Aorta (tissue), 5 donors: ENCODE measurements at regions not wholly inside any gene's neighbourhood (a gene's known extent, or its start where the extent isn't known, plus 50 kb on each side); places are given as distances from the start of the nearest gene placed in this dataset.
A peak's percentile ranks its signal among the peaks of the same experiment; 100 is the strongest.

Experiments
- ATAC-seq: fragments of 200-7000 bp; cut with Tn5 transposase; one replicate; pipeline ENCODE4 v1.9.1; 2022; ENCODE audit warnings: moderate library complexity; ENCODE audit not compliant: low FRiP score
- DNase-seq, 2 donors: peaks; one replicate each; pipeline ENCODE4 v3.0.0-alpha.2; 2020
- H3K27ac ChIP-seq, 2 donors: one replicate each; pipeline ENCODE4 v1.5.1; 2013; ENCODE audit warnings: low read length in 2 of 2, mild to moderate bottlenecking in 2 of 2, moderate library complexity in 2 of 2, control low read depth in 1 of 2, inconsistent platforms in 1 of 2, low read depth in 1 of 2
- H3K27me3 ChIP-seq, 2 donors: one replicate each; pipeline ENCODE4 v1.6.1; 2013; ENCODE audit warnings: control low read depth in 1 of 2, low read length in 1 of 2, mild to moderate bottlenecking in 1 of 2, moderate library complexity in 1 of 2; ENCODE audit not compliant: insufficient read depth in 2 of 2, control insufficient read depth in 1 of 2
- H3K36me3 ChIP-seq, 2 donors: one replicate each; pipeline ENCODE4 v1.6.1; 2013; ENCODE audit warnings: control low read depth in 1 of 2, low read length in 1 of 2, mild to moderate bottlenecking in 1 of 2; ENCODE audit not compliant: insufficient read depth in 2 of 2, control insufficient read depth in 1 of 2
- H3K4me1 ChIP-seq, 2 donors: one replicate each; pipeline ENCODE4 v1.6.1; 2013; ENCODE audit warnings: low read length in 2 of 2, control low read depth in 1 of 2, mild to moderate bottlenecking in 1 of 2, moderate library complexity in 1 of 2; ENCODE audit not compliant: insufficient read depth in 2 of 2, control insufficient read depth in 1 of 2
- H3K4me3 ChIP-seq, 2 donors: one replicate each; pipeline ENCODE4 v1.5.1; 2013; ENCODE audit warnings: low read length in 2 of 2, control low read depth in 1 of 2, mild to moderate bottlenecking in 1 of 2
- H3K9me3 ChIP-seq: one replicate; pipeline ENCODE4 v1.6.1; 2013; ENCODE audit warnings: mild to moderate bottlenecking, low read length; ENCODE audit not compliant: control insufficient read depth
- WGBS, 2 donors: extraction: QIAGEN DNeasy Blood & Tissue Kit; methylation state at CpG; one replicate each; pipeline ENCODE4 v1.1.7; 2013; 5-methylcytosine and 5-hydroxymethylcytosine counted together
- intact Hi-C, 2 donors: fragments of 100-400 bp; cut with DNase I; formaldehyde crosslinking; loops; one replicate each; pipeline versions ENCODE4 v1.14.2 to v1.15.0; 2022
- donor health status: healthy with polysubstance abuse.
- donor health status: Bipolar disorder and iron deficiency.
- donor health status: DM: no; HTN: no; CAD: no.
- donor health status: DM: no; HTN: no; CAD: no.
- donor health status: DM: yes; HTN: yes; CAD: no.

DNA sequence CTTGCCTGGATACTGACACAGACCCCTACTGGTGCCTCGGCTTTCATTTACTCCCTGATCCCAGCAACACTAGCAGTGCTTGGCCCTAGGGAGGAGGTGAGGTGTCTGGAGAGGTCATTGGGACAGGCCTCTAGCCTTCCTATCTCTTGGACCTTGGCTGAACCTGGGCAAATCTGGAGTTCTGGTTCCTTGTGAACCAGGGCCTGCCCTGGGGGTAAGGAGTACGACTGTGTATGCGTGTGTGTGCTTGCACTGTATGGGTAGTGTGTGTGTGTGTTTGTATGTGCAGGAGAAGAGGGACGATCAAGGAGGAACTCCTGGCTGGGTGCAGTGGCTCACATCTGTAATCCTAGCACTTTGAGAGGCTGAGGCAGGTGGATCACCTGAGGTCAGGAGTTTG is 252.7 kb upstream of the CSF3R start:
- Histone ChIP-seq H3K27ac (no peak overlapping the region), H3K4me1 (no peaks in the 10 kb centered on the region), H3K9me3 (no peaks in the 10 kb centered on the region), H3K36me3 (no peaks in the 10 kb centered on the region), H3K27me3 (no peaks in the 10 kb centered on the region), H3K4me3 (no peak overlapping the region)
- WGBS, 2 donors: 83% methylated on average over 4 of the region's 4 CpGs
- intact Hi-C loops: no loop called here
- peak in 1 of 2 donors; percentile 0 for DNase-seq
- ATAC-seq: no peak

DNA sequence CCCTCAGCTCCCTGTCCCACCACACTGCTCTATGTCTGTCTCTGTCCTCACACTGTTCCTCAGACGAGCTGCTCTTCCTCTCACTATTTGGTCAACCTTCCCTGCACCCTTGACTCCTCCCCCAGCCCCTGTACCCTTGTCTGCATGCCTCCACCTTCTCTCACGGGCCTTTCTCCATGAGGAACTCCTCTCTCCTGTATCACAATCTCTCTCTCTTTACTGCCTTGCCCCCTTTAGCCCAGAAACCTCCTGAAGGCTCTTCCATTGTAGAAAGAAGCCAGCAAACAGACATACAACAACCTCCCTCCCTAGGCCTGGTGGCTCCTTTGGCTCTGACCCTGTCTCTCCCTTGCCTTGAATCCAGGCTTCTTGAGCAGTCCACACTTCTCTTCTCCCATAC is 251.6 kb upstream of the CSF3R start:
- no peaks in the 10 kb centered on the region for H3K4me1 ChIP-seq
- DNase-seq: peak in 1 of 2 donors; percentile 32
- intact Hi-C loops: no loop called here
- no peak overlapping the region for H3K27ac ChIP-seq
- H3K27me3 ChIP-seq: no peaks in the 10 kb centered on the region
- ATAC-seq: no peak
- H3K9me3 ChIP-seq: no peaks in the 10 kb centered on the region
- 40 to 49% methylated on average over 2 of the region's 2 CpGs for WGBS, 2 donors
- no peak overlapping the region for H3K4me3 ChIP-seq
- no peaks in the 10 kb centered on the region for H3K36me3 ChIP-seq

DNA sequence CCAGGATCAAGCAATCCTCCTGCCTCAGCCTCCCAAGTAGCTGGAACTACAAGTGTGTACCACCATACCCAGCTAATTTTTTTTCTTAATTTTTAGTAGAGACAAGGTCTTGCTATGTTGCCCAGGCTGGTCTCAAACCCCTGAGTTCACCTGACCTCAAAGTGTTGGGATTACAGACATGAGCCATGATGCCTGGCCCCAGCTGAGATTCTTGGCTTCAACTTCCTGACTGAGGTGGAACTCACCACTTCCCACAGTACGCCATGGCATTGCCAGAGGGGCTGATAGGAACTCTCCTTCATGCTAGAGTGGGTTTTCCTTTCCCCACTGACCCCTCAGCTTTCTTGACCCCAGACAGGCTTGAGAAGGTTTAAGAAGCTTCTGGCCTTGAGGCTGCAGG is 251.0 kb upstream of the CSF3R start:
- Histone ChIP-seq H3K36me3 (no peaks in the 10 kb centered on the region), H3K9me3 (no peaks in the 10 kb centered on the region), H3K4me3 (no peak overlapping the region), H3K4me1 (no peaks in the 10 kb centered on the region), H3K27me3 (no peaks in the 10 kb centered on the region), H3K27ac (no peak overlapping the region)
- ATAC-seq (no peak), DNase-seq (peak in 1 of 2 donors; percentile 41)
- intact Hi-C loops: no loop called here
- 0% methylated on average over 1 of the region's 1 CpG for WGBS, 2 donors

DNA sequence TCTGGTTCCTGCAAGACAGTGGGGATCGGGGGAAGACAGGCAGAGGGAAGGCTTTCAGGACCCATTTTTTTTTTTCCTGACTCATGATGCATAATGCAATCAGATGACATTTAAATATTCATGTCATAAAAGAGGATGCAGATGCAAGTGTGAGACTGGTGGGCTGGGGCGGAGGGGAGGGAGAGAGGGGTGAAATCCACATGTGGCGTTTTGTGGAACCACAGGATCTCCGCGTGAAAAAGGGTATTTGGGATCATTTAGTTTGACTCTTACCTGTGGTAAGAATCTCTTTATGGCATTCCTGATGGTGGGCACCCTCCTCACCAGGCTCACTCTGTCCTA is 249.3 kb upstream of the CSF3R start:
- Histone ChIP-seq H3K9me3 (no peaks in the 10 kb centered on the region), H3K4me1 (no peaks in the 10 kb centered on the region), H3K4me3 (no peak overlapping the region), H3K27me3 (no peaks in the 10 kb centered on the region), H3K36me3 (no peaks in the 10 kb centered on the region), H3K27ac (no peak overlapping the region)
- intact Hi-C loops: no loop called here
- DNase-seq (peak in 1 of 2 donors; percentile 51), ATAC-seq (no peak)
- WGBS, 2 donors: 82 to 85% methylated on average over 5 of the region's 5 CpGs

DNA sequence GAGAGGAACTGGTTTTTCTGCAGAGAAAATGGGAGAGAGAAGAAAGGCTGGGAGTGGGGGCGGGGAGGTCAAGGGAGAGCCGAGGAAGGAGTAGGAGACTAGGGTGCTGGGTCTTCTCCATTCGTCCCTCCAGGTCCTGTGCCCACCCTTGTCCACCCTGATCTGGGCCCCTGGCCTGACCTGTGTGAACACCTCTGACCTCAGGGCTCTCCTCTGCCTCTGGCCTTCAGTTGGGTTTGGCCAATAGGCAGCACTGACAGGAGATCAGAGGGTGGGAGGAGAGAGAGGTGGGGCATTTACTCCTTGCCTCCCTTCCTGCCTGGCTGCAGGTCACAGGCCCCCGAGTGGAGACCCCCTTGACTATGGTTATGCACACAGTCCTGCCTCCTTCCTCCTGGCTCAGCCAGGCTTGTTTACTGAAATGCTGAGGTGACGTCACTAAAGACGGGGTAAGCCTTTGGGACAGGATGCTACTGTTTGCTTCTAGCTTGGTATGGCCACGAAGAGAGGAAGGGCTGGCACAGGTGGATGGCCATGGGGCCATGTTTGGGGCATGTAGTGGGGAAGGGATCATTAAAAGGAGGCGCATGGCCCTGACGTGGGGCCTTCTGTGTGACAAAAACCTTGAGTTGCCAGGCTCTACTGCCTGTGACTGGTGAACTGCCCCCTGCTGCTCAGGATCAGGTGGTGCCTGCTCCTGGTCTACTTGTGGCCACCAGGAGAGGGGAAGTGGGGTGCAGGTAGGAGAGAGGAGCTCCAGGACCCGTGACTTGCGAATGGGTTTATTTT is 248.7 kb upstream of the CSF3R start:
- Histone ChIP-seq H3K27me3 (no peaks in the 10 kb centered on the region), H3K9me3 (no peaks in the 10 kb centered on the region), H3K36me3 (no peaks in the 10 kb centered on the region), H3K4me3 (no peak overlapping the region), H3K27ac (no peak overlapping the region), H3K4me1 (no peaks in the 10 kb centered on the region)
- ATAC-seq (no peak), DNase-seq (peak in 1 of 2 donors; percentile 52)
- WGBS, 2 donors: 51 to 56% methylated on average over 11 of the region's 11 CpGs
- intact Hi-C loops: no loop called here

DNA sequence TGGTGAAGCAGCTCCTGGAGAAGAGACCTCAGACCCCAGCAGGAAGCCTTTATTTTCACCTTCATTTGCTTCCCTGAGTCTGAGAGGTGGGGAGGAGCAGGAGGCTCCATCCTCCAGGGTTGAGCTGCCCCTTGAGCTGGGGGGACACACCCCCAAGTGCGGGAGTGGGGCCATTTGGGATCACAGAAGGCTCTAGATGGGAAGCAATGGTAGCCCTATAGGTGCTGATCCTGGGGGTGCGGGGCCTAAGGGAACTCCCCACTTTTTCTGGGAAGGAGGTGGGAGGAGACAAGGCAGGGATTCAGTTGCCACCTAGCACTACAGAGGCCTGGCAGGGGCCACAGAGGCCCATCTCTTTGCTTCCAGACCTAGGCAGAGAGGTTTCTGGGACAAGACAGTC is 247.9 kb upstream of the CSF3R start:
- intact Hi-C loops: no loop called here
- 69 to 72% methylated on average over 2 of the region's 2 CpGs for WGBS, 2 donors
- Histone ChIP-seq H3K4me1 (no peaks in the 10 kb centered on the region), H3K36me3 (no peaks in the 10 kb centered on the region), H3K9me3 (no peaks in the 10 kb centered on the region), H3K27ac (no peak overlapping the region), H3K4me3 (no peak overlapping the region), H3K27me3 (no peaks in the 10 kb centered on the region)
- DNase-seq (peak in 1 of 2 donors; percentile 39), ATAC-seq (no peak)

DNA sequence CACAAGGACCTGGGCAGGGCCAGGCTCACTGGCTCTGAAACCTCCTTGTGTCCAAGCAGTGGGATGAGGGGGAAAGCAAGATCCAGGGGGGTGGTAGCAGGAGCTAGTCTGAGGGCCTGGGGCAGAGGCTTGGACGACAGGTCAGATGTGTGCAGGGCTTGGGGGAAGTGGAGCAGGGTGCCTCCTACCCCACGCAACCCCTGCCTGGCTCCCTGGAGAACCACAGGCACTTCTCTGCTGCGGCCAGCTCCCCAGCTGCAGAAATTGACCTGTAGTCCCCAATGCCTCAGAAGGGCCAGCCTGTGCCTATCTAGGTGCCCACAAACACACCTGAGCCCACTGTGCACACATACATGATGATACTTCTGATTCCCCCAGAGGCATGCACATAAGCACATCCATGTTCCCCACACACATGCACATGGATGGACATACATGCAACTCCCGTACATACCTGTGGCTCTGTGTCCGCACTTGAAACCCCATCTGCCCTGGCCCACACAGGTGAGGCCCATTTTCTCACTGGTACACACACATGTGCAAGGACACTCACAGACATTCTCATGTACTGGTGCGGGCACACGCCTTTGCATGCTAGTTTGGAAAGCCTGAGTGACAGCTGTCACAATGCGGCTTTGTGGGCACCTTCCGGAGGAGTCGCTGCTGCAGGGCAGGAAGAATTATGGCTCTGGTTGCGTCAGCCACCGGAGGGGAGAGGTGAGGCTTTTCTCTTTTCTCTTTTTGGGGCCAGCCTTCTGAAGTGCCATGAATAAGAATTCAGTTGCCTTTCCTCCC is 247.2 kb upstream of the CSF3R start:
- Histone ChIP-seq H3K9me3 (no peaks in the 10 kb centered on the region), H3K27ac (no peak overlapping the region), H3K4me3 (no peak overlapping the region), H3K27me3 (no peaks in the 10 kb centered on the region), H3K36me3 (no peaks in the 10 kb centered on the region), H3K4me1 (no peaks in the 10 kb centered on the region)
- intact Hi-C loops: no loop called here
- DNase-seq: peak in 1 of 2 donors; percentile 70
- ATAC-seq: no peak
- WGBS, 2 donors: 65 to 71% methylated on average over 12 of the region's 12 CpGs

DNA sequence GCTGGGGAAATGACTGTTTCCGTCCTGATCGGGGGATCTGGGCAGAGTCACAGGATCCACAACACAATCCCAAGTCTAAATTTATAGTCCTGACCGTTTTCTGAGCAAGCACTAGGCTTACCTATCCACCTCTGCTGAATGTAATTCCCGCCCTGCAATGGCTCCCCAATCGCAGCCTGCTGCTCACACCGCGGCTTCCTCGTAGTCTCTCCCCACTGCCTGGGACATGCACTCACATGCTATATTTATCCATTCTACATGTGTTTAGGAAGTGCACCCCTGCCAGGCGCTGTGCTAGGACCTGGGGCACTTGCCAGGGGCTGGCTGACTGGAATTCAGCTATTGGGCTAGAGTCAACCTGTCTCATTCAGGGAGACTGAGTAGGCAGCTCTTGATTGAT is 246.6 kb upstream of the CSF3R start:
- 42 to 49% methylated on average over 9 of the region's 9 CpGs for WGBS, 2 donors
- Histone ChIP-seq H3K36me3 (no peaks in the 10 kb centered on the region), H3K9me3 (no peaks in the 10 kb centered on the region), H3K4me3 (no peak overlapping the region), H3K4me1 (no peaks in the 10 kb centered on the region), H3K27ac (no peak overlapping the region), H3K27me3 (no peaks in the 10 kb centered on the region)
- no peak for ATAC-seq
- peak in 1 of 2 donors; percentile 43 for DNase-seq
- intact Hi-C loops: no loop called here

DNA sequence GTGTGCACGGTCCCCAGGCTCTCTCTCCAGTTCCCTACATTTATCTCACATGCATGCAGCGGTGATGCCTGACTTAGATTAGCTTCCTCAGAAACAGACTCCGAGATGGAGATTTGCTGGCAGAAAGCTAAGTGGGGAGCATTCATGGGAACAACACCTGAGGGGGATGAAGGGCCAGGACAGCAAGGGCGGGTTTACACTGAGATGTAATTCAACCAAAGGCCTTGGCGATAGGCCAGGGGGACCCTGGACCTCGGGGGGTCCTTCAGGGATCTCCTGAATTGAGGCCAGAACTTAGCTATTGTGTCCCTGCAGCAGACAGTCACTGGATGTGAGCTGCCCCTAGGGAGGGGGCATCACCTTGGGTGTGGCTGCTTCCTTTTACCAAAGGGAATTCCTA is 246.1 kb upstream of the CSF3R start:
- DNase-seq: peak in 1 of 2 donors; percentile 46
- H3K27me3 ChIP-seq: no peaks in the 10 kb centered on the region
- no peaks in the 10 kb centered on the region for H3K36me3 ChIP-seq
- H3K4me1 ChIP-seq: no peaks in the 10 kb centered on the region
- no peak overlapping the region for H3K4me3 ChIP-seq
- H3K27ac ChIP-seq: no peak overlapping the region
- no peaks in the 10 kb centered on the region for H3K9me3 ChIP-seq
- WGBS, 2 donors: 71 to 75% methylated on average over 6 of the region's 6 CpGs
- intact Hi-C loops: no loop called here
- ATAC-seq: no peak
